Kidney (tissue), 13 donors: ENCODE measurements at regions not wholly inside any gene's neighbourhood (a gene's known extent, or its start where the extent isn't known, plus 50 kb on each side); places are given as distances from the start of the nearest gene placed in this dataset.

ENCODE experiments used
- DNase-seq, 5 donors: peaks; one replicate each; pipeline ENCODE4 v3.0.0-alpha.2; 2013 to 2020
- FAIRE-seq: peaks from 2 replicates; lab custom pipeline; 2012; peaks lifted over from hg19 to GRCh38; lab: Jason Lieb, UNC
- H3K27ac ChIP-seq, 2 donors: one replicate each; pipeline ENCODE4 v1.7.0; 2013; ENCODE audit warnings: low read depth in 2 of 2, low read length in 2 of 2, inconsistent platforms in 1 of 2
- H3K27me3 ChIP-seq: one replicate; pipeline ENCODE4 v1.7.1; 2013; ENCODE audit warnings: low read length, inconsistent platforms; ENCODE audit not compliant: control insufficient read depth, insufficient read depth
- H3K36me3 ChIP-seq, 3 donors: one replicate each; pipeline versions ENCODE4 v1.7.0 to v1.7.1; 2013; ENCODE audit warnings: low read length in 3 of 3, control low read depth in 1 of 3, inconsistent platforms in 1 of 3; ENCODE audit not compliant: insufficient read depth in 3 of 3, control insufficient read depth in 2 of 3
- H3K4me1 ChIP-seq, 3 donors: one replicate each; pipeline versions ENCODE4 v1.7.0 to v1.7.1; 2013; ENCODE audit warnings: low read length in 3 of 3, inconsistent platforms in 1 of 3, low read depth in 1 of 3; ENCODE audit not compliant: control insufficient read depth in 2 of 3, insufficient read depth in 2 of 3
- H3K4me3 ChIP-seq, 3 donors: one replicate each; pipeline versions ENCODE4 v1.7.0 to v1.8.1; 2013; ENCODE audit warnings: low read length in 3 of 3, control low read depth in 1 of 3, inconsistent platforms in 1 of 3
- H3K9ac ChIP-seq, 3 donors: one replicate each; pipeline versions ENCODE4 v1.7.0 to v1.7.1; 2013; ENCODE audit warnings: low read length in 3 of 3, control low read depth in 1 of 3, inconsistent platforms in 1 of 3
- H3K9me3 ChIP-seq, 3 donors: one replicate each; pipeline versions ENCODE4 v1.7.0 to v1.7.1; 2013; ENCODE audit warnings: low read length in 3 of 3, control low read depth in 1 of 3, inconsistent platforms in 1 of 3; ENCODE audit not compliant: control insufficient read depth in 2 of 3, insufficient read depth in 1 of 3
- CTCF ChIP-seq: IDR thresholded peaks from 3 replicates; pipeline ENCODE4 v1.5.1; 2012; ENCODE audit warnings: mild to moderate bottlenecking, moderate library complexity, borderline replicate concordance; ENCODE audit not compliant: insufficient read depth; ENCODE audit errors: extremely low read depth
- intact Hi-C: fragments of 100-400 bp; cut with DNase I; formaldehyde crosslinking; loops from one replicate; pipeline ENCODE4 v1.11.1; 2022
- donor health status: control.
- donor health status: control.
- donor health status: control.
- donor health status: control.
- donor health status: control.
- donor health status: DM: yes; HTN: yes; CAD: no.
- donor health status: Normal renal cell carcinoma (clear cell type).

GRCh38 chr2:180495606-180496005, 484.8 kb upstream of the UBE2E3 start:
- no peak for DNase-seq
- Histone ChIP-seq H3K4me3 (no peak overlapping the region), H3K4me1 (no peaks in the 10 kb centered on the region), H3K9me3 (no peaks in the 10 kb centered on the region), H3K9ac (no peak overlapping the region), H3K27me3 (no peaks in the 10 kb centered on the region), H3K27ac (no peak overlapping the region), H3K36me3 (no peaks in the 10 kb centered on the region)
- intact Hi-C loops: no loop called here
- TF ChIP-seq CTCF: no peak
- FAIRE-seq: no peak

- FAIRE-seq: no peak
- Histone ChIP-seq H3K27ac (no peak overlapping the region), H3K36me3 (no peaks in the 10 kb centered on the region)
Observed at GRCh38 chr2:180494286-180494685, 486.1 kb upstream of the UBE2E3 start.

GRCh38 chr2:180482696-180483095, 475.6 kb upstream of the CWC22 start:
- Histone ChIP-seq H3K4me1 (no peaks in the 10 kb centered on the region), H3K36me3 (no peaks in the 10 kb centered on the region), H3K9me3 (no peaks in the 10 kb centered on the region), H3K27ac (no peak overlapping the region), H3K9ac (no peak overlapping the region), H3K27me3 (no peaks in the 10 kb centered on the region), H3K4me3 (no peak overlapping the region)
- TF ChIP-seq CTCF: no peak
- DNase-seq (no peak), FAIRE-seq (no peak)
- intact Hi-C loops: no loop called here

More at GRCh38 chr2:180494286-180494685, 486.1 kb upstream of the UBE2E3 start:
- intact Hi-C loops: no loop called here
- Histone ChIP-seq H3K4me3 (no peak overlapping the region), H3K4me1 (no peaks in the 10 kb centered on the region), H3K9me3 (no peaks in the 10 kb centered on the region), H3K27me3 (no peaks in the 10 kb centered on the region), H3K9ac (no peak overlapping the region)
- no peak for TF ChIP-seq CTCF
- no peak for DNase-seq

- H3K4me1 ChIP-seq: no peaks in the 10 kb centered on the region
- FAIRE-seq (no peak), DNase-seq (no peak)
- no peak for TF ChIP-seq CTCF
- H3K9ac ChIP-seq: no peak overlapping the region
- H3K9me3 ChIP-seq: no peaks in the 10 kb centered on the region
- intact Hi-C loops: no loop called here
- H3K27me3 ChIP-seq: no peaks in the 10 kb centered on the region
- no peak overlapping the region for H3K27ac ChIP-seq
- no peaks in the 10 kb centered on the region for H3K36me3 ChIP-seq
- no peak overlapping the region for H3K4me3 ChIP-seq
Observed at GRCh38 chr2:180481998-180482397, 474.9 kb upstream of the CWC22 start.
